Activated T-cell treated with anti-CD3 and anti-CD28 coated beads, Interleukin-2, amount 50 U/mL, for 4 hours (primary cell): ENCODE measurements at regions not wholly inside any gene's neighbourhood (a gene's known extent, or its start where the extent isn't known, plus 50 kb on each side); places are given as distances from the start of the nearest gene placed in this dataset.
"Not testable (repeated sequence)": the region's sequence is repeated elsewhere in the genome, so short reads cannot be mapped to it uniquely, and the experiment has no call there.

Experiments used
- ATAC-seq, 2 donors: fragments of 200-7000 bp; cut with Tn5 transposase; one replicate each; pipeline ENCODE4 v1.10.0; 2021
- DNase-seq: peaks from one replicate; pipeline ENCODE4 v3.0.0-alpha.2; 2020
- H3K27me3 Mint-ChIP-seq: one replicate; pipeline ENCODE4 v1.8.0; 2021; ENCODE audit warnings: low read depth, mixed read lengths
- H3K36me3 Mint-ChIP-seq: one replicate; pipeline ENCODE4 v1.8.0; 2022; ENCODE audit warnings: mixed read lengths; ENCODE audit not compliant: insufficient read depth
- H3K4me1 Mint-ChIP-seq: one replicate; pipeline ENCODE4 v1.8.0; 2021; ENCODE audit warnings: low read depth, mixed read lengths
- H3K4me3 Mint-ChIP-seq: one replicate; pipeline ENCODE4 v1.8.0; 2021; ENCODE audit warnings: mild to moderate bottlenecking, moderate library complexity, mixed read lengths
- H3K9me3 Mint-ChIP-seq: one replicate; pipeline ENCODE4 v1.8.0; 2021; ENCODE audit warnings: mixed read lengths

GRCh38 chr2:87572906-87573305 is 175.0 kb upstream of the PLGLB2 start:
- H3K4me3 Mint-ChIP-seq, DNase-seq, H3K27me3 Mint-ChIP-seq, H3K36me3 Mint-ChIP-seq, ATAC-seq, H3K9me3 Mint-ChIP-seq: not testable (repeated sequence)
- H3K4me1 Mint-ChIP-seq: peaks cover 32% of the 10 kb centered on the region

DNA sequence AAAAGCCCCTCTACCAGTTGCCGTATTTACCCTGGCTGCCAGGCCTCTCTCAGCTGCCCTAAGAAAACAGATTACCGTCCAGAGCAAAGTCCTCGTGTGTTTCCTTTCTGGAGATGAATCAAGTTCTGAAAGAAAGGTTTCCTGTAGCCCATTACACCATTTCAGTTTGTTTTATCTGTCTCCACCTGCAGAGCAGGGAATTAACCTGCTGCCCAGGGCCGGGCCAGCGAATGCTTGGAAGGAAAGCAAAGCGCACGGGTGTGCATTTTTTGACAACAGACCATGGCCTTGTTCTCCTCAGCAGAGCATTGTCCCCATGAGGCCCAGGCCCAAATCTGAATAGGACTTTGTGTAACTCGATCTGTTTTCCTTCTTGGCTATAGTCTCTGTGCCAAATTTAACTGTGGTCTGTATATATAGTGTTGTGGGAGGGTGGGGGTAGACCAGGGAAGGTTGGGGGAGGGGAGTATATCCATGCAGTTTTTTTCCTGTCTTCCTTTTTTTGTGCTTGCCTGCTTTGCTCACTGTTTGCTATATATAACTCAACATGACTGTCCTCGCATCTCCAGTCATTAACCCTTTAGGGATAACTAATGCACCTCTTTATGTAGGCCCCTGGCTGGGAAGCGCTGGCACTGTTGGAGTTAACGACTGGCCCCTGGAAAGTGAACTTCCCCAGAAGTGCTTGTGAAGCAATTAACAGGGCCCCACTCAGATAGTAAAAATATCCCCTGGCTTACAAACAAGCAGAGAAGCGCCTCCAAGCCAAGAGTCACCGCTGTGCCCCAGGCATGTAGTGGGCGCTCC is 174.3 kb upstream of the PLGLB2 start:
- H3K4me3 Mint-ChIP-seq, H3K36me3 Mint-ChIP-seq, ATAC-seq, H3K9me3 Mint-ChIP-seq, H3K27me3 Mint-ChIP-seq, DNase-seq: not testable (repeated sequence)
- H3K4me1 Mint-ChIP-seq: peaks cover 28% of the 10 kb centered on the region

- not testable (repeated sequence) for H3K27me3 Mint-ChIP-seq, H3K36me3 Mint-ChIP-seq, DNase-seq, ATAC-seq, H3K4me3 Mint-ChIP-seq, H3K9me3 Mint-ChIP-seq
- H3K4me1 Mint-ChIP-seq: peaks cover 22% of the 10 kb centered on the region
These were observed 173.4 kb upstream of the PLGLB2 start for GRCh38 chr2:87574193-87575119.

GRCh38 chr2:87575138-87575537 is 172.7 kb upstream of the PLGLB2 start:
- not testable (repeated sequence) for DNase-seq, H3K36me3 Mint-ChIP-seq, ATAC-seq, H3K9me3 Mint-ChIP-seq, H3K27me3 Mint-ChIP-seq, H3K4me3 Mint-ChIP-seq
- H3K4me1 Mint-ChIP-seq: peaks cover 17% of the 10 kb centered on the region

- not testable (repeated sequence) for ATAC-seq, H3K36me3 Mint-ChIP-seq, H3K4me3 Mint-ChIP-seq, H3K27me3 Mint-ChIP-seq, DNase-seq, H3K9me3 Mint-ChIP-seq
- peaks cover 17% of the 10 kb centered on the region for H3K4me1 Mint-ChIP-seq
These were observed 170.5 kb upstream of the PLGLB2 start for GRCh38 chr2:87577358-87577757.

DNA sequence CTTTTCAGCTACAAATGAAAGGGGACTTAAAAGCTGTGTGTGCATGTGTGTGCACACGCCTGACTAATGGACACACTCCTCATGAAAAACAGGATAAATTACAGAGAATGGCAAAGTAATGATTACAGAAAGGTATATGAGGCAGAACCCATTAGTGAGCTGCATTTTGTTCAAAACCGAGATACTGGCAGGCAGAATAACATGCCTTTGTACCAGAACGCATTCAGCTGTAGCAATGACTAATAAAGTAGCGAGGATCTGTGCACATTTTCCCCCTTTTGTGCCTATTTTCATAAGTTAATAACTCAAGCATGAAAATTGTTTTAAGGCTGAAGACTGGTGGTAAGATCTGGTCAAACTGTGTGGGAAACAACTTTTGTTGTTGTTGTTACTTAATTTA is 165.7 kb upstream of the PLGLB2 start:
- ATAC-seq: peak in 1 of 2 donors; percentile 42
- not testable (repeated sequence) for H3K36me3 Mint-ChIP-seq, H3K4me1 Mint-ChIP-seq

DNA sequence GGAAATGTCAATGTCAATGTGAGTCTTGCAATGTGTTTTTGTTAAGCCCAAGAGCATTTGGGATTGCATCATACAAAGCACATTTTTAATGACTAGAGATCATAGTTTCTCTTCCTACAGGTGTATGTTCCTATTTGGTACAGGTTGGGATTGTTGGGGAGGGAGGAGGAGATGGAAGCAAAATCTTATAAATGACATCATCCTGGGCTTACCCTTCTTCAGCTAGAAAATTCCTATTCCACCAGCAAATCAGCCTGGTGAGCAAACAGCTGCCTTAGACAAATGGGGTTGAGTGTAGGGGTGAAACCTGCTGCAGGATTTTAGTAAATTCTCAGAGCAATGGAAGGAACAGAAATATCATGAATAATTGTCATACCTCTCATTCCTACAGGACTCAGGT is 165.3 kb upstream of the PLGLB2 start:
- not testable (repeated sequence) for ATAC-seq

More for the DNA sequence above, 165.7 kb upstream of the PLGLB2 start:
- not testable (repeated sequence) for H3K9me3 Mint-ChIP-seq, H3K4me3 Mint-ChIP-seq, H3K27me3 Mint-ChIP-seq, DNase-seq

GRCh38 chr2:87583370-87583769 is 164.5 kb upstream of the PLGLB2 start:
- H3K4me1 Mint-ChIP-seq, DNase-seq, H3K9me3 Mint-ChIP-seq, H3K36me3 Mint-ChIP-seq, H3K4me3 Mint-ChIP-seq, ATAC-seq, H3K27me3 Mint-ChIP-seq: not testable (repeated sequence)

More for the DNA sequence above, 165.3 kb upstream of the PLGLB2 start:
- H3K4me1 Mint-ChIP-seq, H3K4me3 Mint-ChIP-seq, DNase-seq, H3K27me3 Mint-ChIP-seq, H3K9me3 Mint-ChIP-seq, H3K36me3 Mint-ChIP-seq: not testable (repeated sequence)

DNA sequence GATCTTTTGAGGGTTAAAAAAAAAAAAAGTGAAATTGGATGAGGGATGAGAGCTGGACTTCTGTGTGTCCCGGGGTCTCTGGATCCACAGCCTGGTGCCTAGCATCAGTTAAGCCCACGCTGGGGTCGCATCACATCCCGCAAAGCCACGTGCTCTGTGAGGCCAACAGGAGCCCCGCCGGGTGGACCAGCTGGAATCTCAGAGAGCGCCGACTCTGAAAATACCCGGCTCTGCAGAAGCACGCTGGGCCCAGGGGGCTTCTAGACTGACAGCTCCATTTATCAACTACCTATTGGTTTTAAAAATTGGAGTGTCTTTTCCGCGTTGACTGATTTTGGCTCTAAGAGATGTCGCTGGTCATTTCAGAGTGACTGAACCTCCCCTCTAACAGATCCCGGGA is 164.1 kb upstream of the PLGLB2 start:
- not testable (repeated sequence) for H3K27me3 Mint-ChIP-seq, DNase-seq, H3K9me3 Mint-ChIP-seq, H3K4me3 Mint-ChIP-seq, ATAC-seq, H3K36me3 Mint-ChIP-seq, H3K4me1 Mint-ChIP-seq

DNA sequence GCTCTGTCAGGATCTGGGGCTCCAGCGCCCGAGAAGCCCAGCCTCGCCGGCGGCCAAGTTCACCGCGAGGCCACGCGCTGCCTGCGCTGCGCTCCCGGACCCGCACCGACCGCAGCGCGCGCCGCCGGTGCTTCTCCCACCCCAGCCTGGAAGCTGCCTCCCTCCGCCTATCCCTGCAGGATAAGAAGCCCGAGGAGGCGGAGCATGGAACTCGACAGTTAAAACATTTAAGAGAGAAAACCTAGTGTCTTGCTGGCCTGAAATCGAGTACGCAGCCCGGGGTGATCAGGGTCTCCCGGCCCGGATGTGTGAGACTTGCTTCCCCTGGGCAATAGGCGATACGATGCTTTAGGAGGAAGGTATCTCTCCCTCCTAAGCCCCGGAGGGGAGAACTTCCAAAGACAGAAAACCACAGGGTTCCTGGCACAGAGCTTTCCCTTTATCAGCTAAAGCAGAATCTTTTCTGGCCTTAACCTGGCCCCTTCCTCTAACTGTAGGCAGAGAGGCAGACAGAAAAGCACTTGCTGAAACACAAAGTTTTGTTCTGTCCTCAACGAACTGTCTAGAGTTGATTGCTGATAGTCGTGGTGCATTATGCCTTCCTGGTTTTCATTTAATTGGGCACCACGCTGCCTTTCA is 163.5 kb upstream of the PLGLB2 start:
- peak in 1 of 2 donors; percentile 34 for ATAC-seq
- not testable (repeated sequence) for H3K4me1 Mint-ChIP-seq, H3K36me3 Mint-ChIP-seq, H3K27me3 Mint-ChIP-seq, DNase-seq, H3K9me3 Mint-ChIP-seq
- H3K4me3 Mint-ChIP-seq: peak overlapping the region; percentile 50

DNA sequence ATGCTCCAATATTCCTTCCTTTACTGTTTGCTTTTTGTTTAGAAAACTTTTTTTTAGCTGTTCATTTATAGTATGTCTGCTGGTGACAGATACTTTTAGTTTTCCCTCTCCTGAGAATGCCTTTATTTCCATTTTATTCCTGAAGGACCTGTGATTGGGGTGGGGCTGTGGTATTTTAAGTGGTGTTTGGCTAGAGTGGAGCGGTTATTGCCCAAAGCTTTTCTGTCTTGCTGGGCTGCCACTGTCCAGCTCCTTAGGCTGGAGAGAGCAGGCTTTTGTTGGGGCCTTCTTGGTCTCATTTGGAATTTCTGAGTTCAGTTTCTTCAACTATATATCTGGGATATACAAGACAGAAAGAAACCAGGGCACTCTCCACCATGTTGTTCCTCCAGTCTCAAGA is 160.0 kb upstream of the PLGLB2 start:
- not testable (repeated sequence) for H3K27me3 Mint-ChIP-seq, DNase-seq, ATAC-seq, H3K9me3 Mint-ChIP-seq, H3K4me1 Mint-ChIP-seq, H3K4me3 Mint-ChIP-seq
- H3K36me3 Mint-ChIP-seq: peaks cover 13% of the 10 kb centered on the region

- ATAC-seq, H3K36me3 Mint-ChIP-seq, H3K4me1 Mint-ChIP-seq, H3K4me3 Mint-ChIP-seq, H3K27me3 Mint-ChIP-seq, DNase-seq, H3K9me3 Mint-ChIP-seq: not testable (repeated sequence)
These were observed 154.9 kb upstream of the PLGLB2 start for GRCh38 chr2:87592974-87593373.

GRCh38 chr2:87593784-87594610 is 153.9 kb upstream of the PLGLB2 start:
- H3K36me3 Mint-ChIP-seq, H3K9me3 Mint-ChIP-seq, H3K4me3 Mint-ChIP-seq, H3K27me3 Mint-ChIP-seq, H3K4me1 Mint-ChIP-seq, DNase-seq: not testable (repeated sequence)
- ATAC-seq: peak in 1 of 2 donors; percentile 46

DNA sequence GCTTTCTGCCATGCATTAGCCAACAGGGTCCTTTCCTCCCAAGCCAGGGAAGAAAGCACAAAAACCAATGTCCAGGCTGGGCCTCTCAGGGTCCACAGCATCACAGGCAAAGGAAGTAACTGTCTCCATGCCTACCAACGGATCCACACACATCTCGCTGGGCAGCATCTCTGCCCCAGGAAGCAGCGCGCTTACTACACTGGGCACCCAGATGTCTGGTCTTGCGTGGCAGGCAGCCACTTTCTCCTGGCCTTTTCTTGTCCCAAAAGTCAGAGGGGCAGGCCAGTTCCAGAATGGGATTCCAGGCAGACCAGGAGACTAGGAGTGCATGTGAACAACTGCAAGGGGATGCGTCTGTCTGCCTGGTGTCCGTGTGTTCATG is 153.3 kb upstream of the PLGLB2 start:
- not testable (repeated sequence) for H3K9me3 Mint-ChIP-seq, H3K27me3 Mint-ChIP-seq, H3K4me1 Mint-ChIP-seq, ATAC-seq, DNase-seq, H3K4me3 Mint-ChIP-seq, H3K36me3 Mint-ChIP-seq
